HCT116 (cell line): ENCODE measurements at regions not wholly inside any gene's neighbourhood (a gene's known extent, or its start where the extent isn't known, plus 50 kb on each side); places are given as distances from the start of the nearest gene placed in this dataset.

Experiments
- ATF3 ChIP-seq: IDR thresholded peaks from 2 replicates; pipeline ENCODE4 v1.6.1; 2012
- CTCF ChIP-seq, 3 experiments: fragments of 200-600 bp in 1 of 3; sonication (generic) in 1 of 3; IDR thresholded peaks in 2 of 3; conservative IDR thresholded peaks in 1 of 3; 2 replicates each; pipeline ENCODE4 v1.5.1; 2012 to 2017; ENCODE audit warnings: low read depth in 2 of 3, low read length in 2 of 3, antibody characterized with exemption in 1 of 3, borderline replicate concordance in 1 of 3, control low read depth in 1 of 3, mild to moderate bottlenecking in 1 of 3, mixed read lengths in 1 of 3, mixed run types in 1 of 3, moderate library complexity in 1 of 3; ENCODE audit not compliant: insufficient read depth in 1 of 3
- ELF1 ChIP-seq: IDR thresholded peaks from 2 replicates; pipeline ENCODE4 v1.6.1; 2012; ENCODE audit warnings: low read depth, borderline replicate concordance
- EZH2 ChIP-seq: fragments of 200-600 bp; sonication (generic); IDR thresholded peaks from 2 replicates; pipeline ENCODE4 v1.6.1; 2017; ENCODE audit warnings: antibody characterized with exemption, mixed run types
- EZH2phosphoT487 ChIP-seq: fragments of 200-600 bp; IDR thresholded peaks from 2 replicates; pipeline ENCODE4 v1.6.1; 2018; ENCODE audit warnings: antibody characterized with exemption, borderline replicate concordance
- POLR2A ChIP-seq: IDR thresholded peaks from 2 replicates; pipeline ENCODE4 v1.7.0; 2011; ENCODE audit warnings: borderline replicate concordance; ENCODE audit not compliant: insufficient read depth, insufficient read length; ENCODE audit errors: extremely low read depth
- POLR2AphosphoS5 ChIP-seq: IDR thresholded peaks from 2 replicates; pipeline ENCODE4 v1.6.1; 2011; ENCODE audit warnings: mild to moderate bottlenecking, low read depth, low read length, moderate library complexity
- RAD21 ChIP-seq: IDR thresholded peaks from 2 replicates; pipeline ENCODE4 v1.6.1; 2012; ENCODE audit warnings: low read depth, mild to moderate bottlenecking
- REST ChIP-seq: IDR thresholded peaks from 2 replicates; pipeline ENCODE4 v1.6.1; 2012; ENCODE audit warnings: low read depth
- SRF ChIP-seq: IDR thresholded peaks from 2 replicates; pipeline ENCODE4 v1.6.1; 2012; ENCODE audit warnings: low read depth
- YY1 ChIP-seq: IDR thresholded peaks from 2 replicates; pipeline ENCODE4 v1.6.1; 2011; ENCODE audit warnings: low read length, low read depth, moderate library complexity, mild to moderate bottlenecking; ENCODE audit not compliant: insufficient replicate concordance; ENCODE audit errors: extremely low read depth

GRCh38 chr10:89873055-89873454, 171.7 kb downstream of the KIF20B start:
- no peak for TF ChIP-seq POLR2AphosphoS5
- no peak for TF ChIP-seq CTCF (IDR thresholded peaks at IDR 0.05 in 2 of 3, conservative IDR thresholded peaks at IDR 0.05 in 1 of 3; ENCODE audit: borderline replicate concordance in 1 of 3, insufficient read depth in 1 of 3, low read depth in 2 of 3, low read length in 2 of 3)
- no peak for TF ChIP-seq EZH2
- no peak for TF ChIP-seq SRF
- no peak for TF ChIP-seq ATF3
- TF ChIP-seq POLR2A: no peak
- TF ChIP-seq RAD21: no peak
- TF ChIP-seq YY1: no peak
- TF ChIP-seq EZH2phosphoT487: no peak
- no peak for TF ChIP-seq REST
- TF ChIP-seq ELF1: no peak
